MM.1S (cell line): ENCODE measurements at regions not wholly inside any gene's neighbourhood (a gene's known extent, or its start where the extent isn't known, plus 50 kb on each side); places are given as distances from the start of the nearest gene placed in this dataset.
"Not testable (repeated sequence)": the region's sequence is repeated elsewhere in the genome, so short reads cannot be mapped to it uniquely, and the experiment has no call there.

Source experiments
- EZH2 ChIP-seq: fragments of 300-600 bp; sonication (generic); optimal IDR thresholded peaks from 2 replicates; pipeline ENCODE3; 2017; ENCODE audit warnings: low read depth, mild to moderate bottlenecking, antibody characterized with exemption, low read length, mixed read lengths
- EZH2phosphoT487 ChIP-seq: fragments of 300-600 bp; sonication (generic); IDR thresholded peaks from 2 replicates; pipeline ENCODE4 v1.6.1; 2018; ENCODE audit warnings: antibody characterized with exemption, low read length
- TF ChIP-seq, protein P1 (sequence below): fragments of 300-600 bp; sonication (generic); IDR thresholded peaks from 2 replicates; pipeline ENCODE4 v1.5.1; 2016; ENCODE audit warnings: antibody characterized with exemption, low read length, mixed read lengths

DNA sequence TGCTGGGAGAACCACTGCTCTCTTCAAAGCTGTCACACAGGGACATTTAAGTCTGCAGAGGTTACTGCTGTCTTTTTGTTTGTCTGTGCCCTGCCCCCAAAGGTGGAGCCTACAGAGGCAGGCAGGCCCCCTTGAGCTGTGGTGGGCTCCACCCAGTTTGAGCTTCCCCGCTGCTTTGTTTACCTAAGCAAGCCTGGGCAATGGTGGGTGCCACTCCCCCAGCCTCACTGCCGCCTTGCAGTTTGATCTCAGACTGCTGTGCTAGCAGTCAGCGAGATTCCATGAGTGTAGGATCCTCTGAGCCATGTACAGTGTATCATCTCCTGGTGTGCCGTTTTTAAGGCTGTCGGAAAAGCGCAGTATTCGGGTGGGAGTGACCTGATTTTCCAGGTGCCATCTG is 784.0 kb downstream of the LUZP2 start:
- TF ChIP-seq EZH2, EZH2phosphoT487: not testable (repeated sequence)
- TF ChIP-seq, protein P1, sequence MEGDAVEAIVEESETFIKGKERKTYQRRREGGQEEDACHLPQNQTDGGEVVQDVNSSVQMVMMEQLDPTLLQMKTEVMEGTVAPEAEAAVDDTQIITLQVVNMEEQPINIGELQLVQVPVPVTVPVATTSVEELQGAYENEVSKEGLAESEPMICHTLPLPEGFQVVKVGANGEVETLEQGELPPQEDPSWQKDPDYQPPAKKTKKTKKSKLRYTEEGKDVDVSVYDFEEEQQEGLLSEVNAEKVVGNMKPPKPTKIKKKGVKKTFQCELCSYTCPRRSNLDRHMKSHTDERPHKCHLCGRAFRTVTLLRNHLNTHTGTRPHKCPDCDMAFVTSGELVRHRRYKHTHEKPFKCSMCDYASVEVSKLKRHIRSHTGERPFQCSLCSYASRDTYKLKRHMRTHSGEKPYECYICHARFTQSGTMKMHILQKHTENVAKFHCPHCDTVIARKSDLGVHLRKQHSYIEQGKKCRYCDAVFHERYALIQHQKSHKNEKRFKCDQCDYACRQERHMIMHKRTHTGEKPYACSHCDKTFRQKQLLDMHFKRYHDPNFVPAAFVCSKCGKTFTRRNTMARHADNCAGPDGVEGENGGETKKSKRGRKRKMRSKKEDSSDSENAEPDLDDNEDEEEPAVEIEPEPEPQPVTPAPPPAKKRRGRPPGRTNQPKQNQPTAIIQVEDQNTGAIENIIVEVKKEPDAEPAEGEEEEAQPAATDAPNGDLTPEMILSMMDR: not testable (repeated sequence)
